NCI-H2081 treated with DMSO at 0.1 percent for 48 hours (cell line): ENCODE measurements at regions not wholly inside any gene's neighbourhood (a gene's known extent, or its start where the extent isn't known, plus 50 kb on each side); places are given as distances from the start of the nearest gene placed in this dataset.

Experiments
- DNase-seq: peaks from one replicate; lab custom pipeline; 2025; lab: John Stamatoyannopoulos, UW

DNA sequence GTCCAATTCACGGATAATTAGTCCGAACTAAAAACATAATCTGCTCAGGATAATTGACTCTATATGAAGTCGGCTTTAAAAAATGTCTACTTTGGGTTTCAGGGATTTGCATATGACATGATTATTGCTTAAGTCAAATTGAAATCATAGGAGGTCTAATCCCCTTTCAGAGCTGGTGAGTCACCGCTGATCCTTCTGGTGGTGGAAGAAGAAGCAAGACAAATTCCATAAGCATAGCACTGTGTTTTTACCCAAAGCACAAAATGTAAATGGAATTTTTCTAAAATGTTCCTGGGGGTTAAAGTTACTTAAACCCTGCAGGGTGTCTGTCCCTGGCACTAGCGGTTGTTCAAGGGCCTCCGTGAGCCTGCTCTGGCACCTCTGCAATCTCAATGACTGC lies 460.2 kb downstream of the LRATD1 start:
- DNase-seq, result no peak

DNA sequence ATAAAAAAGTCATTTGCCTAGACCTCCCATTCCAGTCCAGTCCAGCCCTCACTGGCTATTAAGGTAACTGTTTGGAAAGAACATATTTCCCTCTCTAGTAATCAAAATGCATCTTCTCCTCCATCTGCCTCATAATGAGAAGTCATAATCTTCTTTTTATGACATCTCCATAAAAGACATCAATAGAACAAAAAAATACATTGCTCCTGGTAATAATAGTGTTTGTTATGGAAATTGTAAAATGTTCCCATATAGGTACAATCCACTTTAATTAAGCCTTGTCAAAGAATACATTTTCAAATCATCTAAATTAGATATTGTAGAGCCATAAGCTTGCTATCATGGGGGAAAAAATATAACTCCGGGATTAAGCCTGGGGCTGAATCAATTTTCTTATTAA lies 461.6 kb downstream of the LRATD1 start:
- DNase-seq, result no peak

DNA sequence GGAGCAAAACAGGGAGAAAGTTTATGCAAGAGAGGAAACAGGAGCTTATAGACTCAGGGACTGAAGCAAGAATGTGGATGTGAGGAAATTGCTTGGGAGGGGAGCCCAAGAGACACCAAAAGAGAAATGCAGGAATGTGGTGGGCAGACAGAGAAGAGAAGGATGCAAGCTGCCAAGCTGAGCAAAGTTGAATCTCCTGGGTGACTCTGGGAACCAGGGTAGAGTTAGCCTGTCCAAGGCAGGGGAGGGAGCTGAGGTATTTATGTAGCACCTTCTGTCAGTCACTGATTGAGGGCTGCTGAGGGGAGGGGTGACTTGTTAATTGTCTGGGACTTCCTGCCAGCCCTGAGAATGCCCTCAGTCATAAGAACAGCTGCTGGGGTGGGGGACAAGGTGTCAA lies 464.3 kb downstream of the NBAS start:
- DNase-seq, result no peak

DNA sequence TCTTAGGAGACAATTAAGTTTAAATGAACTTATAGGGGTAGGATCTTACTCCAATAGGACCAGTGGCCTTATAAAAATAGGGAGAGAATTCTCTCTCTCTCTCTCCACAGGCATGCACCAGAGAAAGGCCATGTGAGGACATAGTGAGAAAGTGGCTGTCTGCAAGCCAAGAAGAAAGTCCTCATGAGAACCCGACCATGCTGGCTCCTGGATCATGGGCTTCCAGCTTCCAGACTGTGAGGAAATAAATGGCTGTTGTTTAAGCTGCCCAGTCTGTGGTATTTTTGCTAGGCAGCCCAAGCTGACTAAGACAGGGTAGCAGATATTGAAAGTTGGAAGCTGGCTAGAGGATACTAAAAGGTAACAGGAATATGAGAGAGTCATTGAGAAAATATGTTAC lies 454.0 kb downstream of the NBAS start:
- no peak for DNase-seq

DNA sequence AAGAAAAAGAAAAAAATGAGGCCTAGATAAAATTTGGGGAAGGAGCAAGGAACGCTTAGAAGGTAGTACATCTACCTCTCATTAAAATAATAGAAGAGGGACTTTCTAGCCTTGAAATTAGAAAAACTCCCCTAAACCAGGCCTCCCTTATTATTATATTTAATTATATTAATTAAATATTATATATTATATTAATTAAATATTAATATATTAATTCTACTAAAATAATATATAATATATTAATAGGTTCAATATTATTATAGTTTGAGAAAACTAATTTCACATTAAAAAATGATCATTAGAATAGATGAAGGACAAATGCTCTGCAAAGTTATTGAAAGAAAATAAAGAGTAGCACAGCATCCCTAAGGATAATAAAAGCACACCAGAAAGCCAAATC lies 449.4 kb downstream of the NBAS start:
- DNase-seq, result no peak

DNA sequence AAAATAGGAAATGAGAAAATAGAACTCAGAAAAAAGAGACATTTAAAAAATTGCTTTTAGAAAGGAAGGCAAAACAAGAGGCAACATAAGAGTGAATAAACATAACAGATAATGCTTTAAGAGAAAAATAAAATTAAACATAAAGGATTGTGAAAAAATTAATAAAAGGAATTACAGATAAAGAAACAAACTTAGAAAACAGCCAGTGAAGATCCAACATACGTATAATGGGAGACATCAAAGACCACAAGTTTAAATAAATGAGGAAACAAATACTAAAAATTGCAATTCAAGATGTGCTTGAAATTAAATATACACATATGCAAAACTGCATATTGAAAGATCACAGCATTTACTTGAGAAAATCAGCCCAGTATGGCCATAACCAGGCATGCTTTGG lies 448.9 kb downstream of the NBAS start:
- no peak for DNase-seq

DNA sequence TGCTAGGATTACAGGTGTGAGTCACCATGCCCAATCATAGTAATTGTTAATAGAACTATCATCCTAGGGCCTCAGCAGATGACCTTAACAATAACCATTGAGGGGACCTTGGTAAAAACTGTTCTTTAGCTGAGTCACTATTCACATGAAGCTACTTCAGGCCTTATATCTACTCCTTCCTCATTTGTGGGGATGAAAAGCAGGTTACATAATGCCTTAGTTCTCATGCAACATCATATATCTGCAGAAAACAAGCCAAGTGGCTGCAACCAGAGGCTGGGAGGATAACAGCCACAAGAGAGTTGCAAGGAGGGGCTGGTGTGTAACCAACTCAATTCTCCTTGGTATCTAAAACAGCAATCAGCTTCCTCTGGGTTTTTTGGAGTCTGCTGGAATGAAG lies 445.4 kb downstream of the NBAS start:
- DNase-seq, result no peak

DNA sequence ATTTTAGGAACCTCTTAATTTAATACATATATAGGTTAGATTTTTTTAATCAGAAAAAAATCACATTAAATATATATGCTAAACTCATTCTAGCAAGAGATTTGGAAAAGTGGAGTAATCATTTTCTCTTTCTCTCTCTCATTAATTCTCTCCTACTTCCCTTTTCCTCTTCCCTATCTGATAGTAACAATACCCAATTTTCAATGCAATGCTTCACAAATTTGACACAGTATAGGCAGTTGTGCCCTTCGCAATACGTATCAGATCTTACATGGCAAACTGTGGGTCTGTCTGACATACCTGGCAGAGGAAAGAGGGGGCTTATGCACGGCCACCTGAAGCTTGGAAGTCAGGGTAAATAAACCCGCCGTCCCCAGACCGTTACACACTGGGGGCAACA lies 444.3 kb downstream of the NBAS start:
- no peak for DNase-seq
